ENCODE measurements at regions not wholly inside any gene's neighbourhood (a gene's known extent, or its start where the extent isn't known, plus 50 kb on each side); places are given as distances from the start of the nearest gene placed in this dataset.

DNA sequence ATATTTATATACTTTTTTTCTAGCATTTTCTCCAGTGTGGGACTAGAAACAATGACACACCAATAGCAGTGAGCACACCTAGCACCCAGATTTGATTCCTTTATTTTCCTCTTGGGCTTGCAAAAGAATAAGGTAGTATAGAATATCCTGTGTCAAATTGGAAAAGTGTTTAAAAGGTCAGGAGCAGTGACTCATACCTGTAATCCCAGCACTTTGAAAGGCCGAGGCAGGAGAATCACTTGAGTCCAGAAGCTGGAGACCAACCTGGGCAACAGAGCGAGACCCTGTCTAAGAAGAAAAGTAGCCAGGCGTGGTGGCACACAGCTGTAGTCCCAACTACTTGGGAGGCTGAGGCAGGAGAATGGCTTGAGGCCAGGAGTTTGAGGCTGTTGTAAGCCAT, 53.8 kb upstream of the SGPP1 start:
- no peak for TF ChIP-seq SNAI2 (CRISPR knock-in tag; IDR thresholded peaks at IDR 0.05)
- TF ChIP-seq TOX (CRISPR knock-in tag; IDR thresholded peaks at IDR 0.05; ENCODE audit: borderline replicate concordance) = no peak
- TF ChIP-seq ISL1 (CRISPR knock-in tag; IDR thresholded peaks at IDR 0.05) = no peak
- TF ChIP-seq ARNTL (CRISPR knock-in tag; IDR thresholded peaks at IDR 0.05; ENCODE audit: borderline replicate concordance, low read depth) = no peak
- TF ChIP-seq OSR1 (CRISPR knock-in tag; IDR thresholded peaks at IDR 0.05) = no peak
- TF ChIP-seq ESRRG (CRISPR knock-in tag; IDR thresholded peaks at IDR 0.05) = no peak
- TF ChIP-seq GLIS3 (CRISPR knock-in tag; IDR thresholded peaks at IDR 0.05) = no peak
- TF ChIP-seq TCF4 (CRISPR knock-in tag; IDR thresholded peaks at IDR 0.05; ENCODE audit: borderline replicate concordance) = no peak
- no peak for TF ChIP-seq RARB (CRISPR knock-in tag; IDR thresholded peaks at IDR 0.05)
- no peak for TF ChIP-seq BACH2 (CRISPR knock-in tag; IDR thresholded peaks at IDR 0.05; ENCODE audit: borderline replicate concordance)
- ATAC-seq = no peak

- TF ChIP-seq, protein P1, sequence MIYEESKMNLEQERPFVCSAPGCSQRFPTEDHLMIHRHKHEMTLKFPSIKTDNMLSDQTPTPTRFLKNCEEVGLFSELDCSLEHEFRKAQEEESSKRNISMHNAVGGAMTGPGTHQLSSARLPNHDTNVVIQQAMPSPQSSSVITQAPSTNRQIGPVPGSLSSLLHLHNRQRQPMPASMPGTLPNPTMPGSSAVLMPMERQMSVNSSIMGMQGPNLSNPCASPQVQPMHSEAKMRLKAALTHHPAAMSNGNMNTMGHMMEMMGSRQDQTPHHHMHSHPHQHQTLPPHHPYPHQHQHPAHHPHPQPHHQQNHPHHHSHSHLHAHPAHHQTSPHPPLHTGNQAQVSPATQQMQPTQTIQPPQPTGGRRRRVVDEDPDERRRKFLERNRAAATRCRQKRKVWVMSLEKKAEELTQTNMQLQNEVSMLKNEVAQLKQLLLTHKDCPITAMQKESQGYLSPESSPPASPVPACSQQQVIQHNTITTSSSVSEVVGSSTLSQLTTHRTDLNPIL (CRISPR knock-in tag; IDR thresholded peaks at IDR 0.05; ENCODE audit: low read depth) = no peak
- TF ChIP-seq ISL1 (CRISPR knock-in tag; IDR thresholded peaks at IDR 0.05) (no peak), ESRRG (CRISPR knock-in tag; IDR thresholded peaks at IDR 0.05) (no peak), TSHZ2 (CRISPR knock-in tag; IDR thresholded peaks at IDR 0.05) (no peak), CSRNP3 (CRISPR knock-in tag; IDR thresholded peaks at IDR 0.05) (no peak), RARB (CRISPR knock-in tag; IDR thresholded peaks at IDR 0.05) (no peak), POU6F1 (CRISPR knock-in tag; IDR thresholded peaks at IDR 0.05; ENCODE audit: borderline replicate concordance, low read depth) (no peak), ZNF70 (CRISPR knock-in tag; IDR thresholded peaks at IDR 0.05) (no peak), ARNTL (CRISPR knock-in tag; IDR thresholded peaks at IDR 0.05; ENCODE audit: borderline replicate concordance, low read depth) (no peak), CSDC2 (CRISPR knock-in tag; IDR thresholded peaks at IDR 0.05) (no peak), OSR1 (CRISPR knock-in tag; IDR thresholded peaks at IDR 0.05) (no peak), ZNF8 (CRISPR knock-in tag; IDR thresholded peaks at IDR 0.05) (no peak), ZFP30 (CRISPR knock-in tag; IDR thresholded peaks at IDR 0.05) (no peak), PPARA (CRISPR knock-in tag; IDR thresholded peaks at IDR 0.05; ENCODE audit: borderline replicate concordance) (no peak), TOX (CRISPR knock-in tag; IDR thresholded peaks at IDR 0.05; ENCODE audit: borderline replicate concordance) (no peak), GLIS3 (CRISPR knock-in tag; IDR thresholded peaks at IDR 0.05) (no peak), ZC3H10 (CRISPR knock-in tag; IDR thresholded peaks at IDR 0.05) (no peak)
- TF ChIP-seq, protein P2, sequence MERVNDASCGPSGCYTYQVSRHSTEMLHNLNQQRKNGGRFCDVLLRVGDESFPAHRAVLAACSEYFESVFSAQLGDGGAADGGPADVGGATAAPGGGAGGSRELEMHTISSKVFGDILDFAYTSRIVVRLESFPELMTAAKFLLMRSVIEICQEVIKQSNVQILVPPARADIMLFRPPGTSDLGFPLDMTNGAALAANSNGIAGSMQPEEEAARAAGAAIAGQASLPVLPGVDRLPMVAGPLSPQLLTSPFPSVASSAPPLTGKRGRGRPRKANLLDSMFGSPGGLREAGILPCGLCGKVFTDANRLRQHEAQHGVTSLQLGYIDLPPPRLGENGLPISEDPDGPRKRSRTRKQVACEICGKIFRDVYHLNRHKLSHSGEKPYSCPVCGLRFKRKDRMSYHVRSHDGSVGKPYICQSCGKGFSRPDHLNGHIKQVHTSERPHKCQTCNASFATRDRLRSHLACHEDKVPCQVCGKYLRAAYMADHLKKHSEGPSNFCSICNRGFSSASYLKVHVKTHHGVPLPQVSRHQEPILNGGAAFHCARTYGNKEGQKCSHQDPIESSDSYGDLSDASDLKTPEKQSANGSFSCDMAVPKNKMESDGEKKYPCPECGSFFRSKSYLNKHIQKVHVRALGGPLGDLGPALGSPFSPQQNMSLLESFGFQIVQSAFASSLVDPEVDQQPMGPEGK (CRISPR knock-in tag; IDR thresholded peaks at IDR 0.05; ENCODE audit: borderline replicate concordance) = no peak
- no peak for ATAC-seq
These were observed 55.0 kb upstream of the SGPP1 start for GRCh38 chr14:63782683-63783389.
